Stimulated activated CD4-positive, alpha-beta T cell treated with anti-CD3 and anti-CD28 coated beads, TNF-alpha, amount 100 ng/mL, for 1 hour (primary cell): ENCODE measurements at regions not wholly inside any gene's neighbourhood (a gene's known extent, or its start where the extent isn't known, plus 50 kb on each side); places are given as distances from the start of the nearest gene placed in this dataset.

Experiments used
- DNase-seq, 3 donors: peaks; one replicate each; pipeline ENCODE4 v3.0.0-alpha.2; 2020; ENCODE audit warnings: low read depth in 3 of 3, low spot score in 1 of 3

GRCh38 chr12:65596514-65597091, 227.7 kb upstream of the HMGA2 start:
- no peak for DNase-seq

GRCh38 chr12:65597527-65597926, 226.8 kb upstream of the HMGA2 start:
- no peak for DNase-seq

GRCh38 chr12:65598688-65599087, 225.6 kb upstream of the HMGA2 start:
- DNase-seq, result no peak

- no peak for DNase-seq
These were observed 222.1 kb upstream of the HMGA2 start for GRCh38 chr12:65602253-65602609.

GRCh38 chr12:65602610-65603295, 221.5 kb upstream of the HMGA2 start:
- DNase-seq, result peak in 1 of 3 donors; percentile 1

GRCh38 chr12:65603438-65604351, 220.6 kb upstream of the HMGA2 start:
- no peak for DNase-seq

- DNase-seq, result no peak
These were observed 219.3 kb upstream of the HMGA2 start for GRCh38 chr12:65605019-65605418.

GRCh38 chr12:65606008-65606766, 218.1 kb upstream of the HMGA2 start:
- no peak for DNase-seq

- no peak for DNase-seq
These were observed 216.9 kb upstream of the HMGA2 start for GRCh38 chr12:65607401-65607841.

GRCh38 chr12:65608319-65608916, 215.9 kb upstream of the HMGA2 start:
- no peak for DNase-seq

- no peak for DNase-seq
These were observed 214.9 kb upstream of the HMGA2 start for GRCh38 chr12:65609359-65609771.

- DNase-seq, result no peak
These were observed 212.9 kb upstream of the HMGA2 start for GRCh38 chr12:65611396-65611795.

GRCh38 chr12:65612440-65612839, 211.8 kb upstream of the HMGA2 start:
- no peak for DNase-seq

GRCh38 chr12:65613692-65614091, 210.6 kb upstream of the HMGA2 start:
- DNase-seq, result no peak

- no peak for DNase-seq
These were observed 209.9 kb upstream of the HMGA2 start for GRCh38 chr12:65614259-65614889.

GRCh38 chr12:65615118-65615517, 209.2 kb upstream of the HMGA2 start:
- DNase-seq, result no peak

- no peak for DNase-seq
These were observed 208.3 kb upstream of the HMGA2 start for GRCh38 chr12:65616022-65616421.

GRCh38 chr12:65618588-65618987, 205.7 kb upstream of the HMGA2 start:
- DNase-seq, result no peak

GRCh38 chr12:65619018-65619417, 205.3 kb upstream of the HMGA2 start:
- no peak for DNase-seq

GRCh38 chr12:65620046-65620445, 204.2 kb upstream of the HMGA2 start:
- no peak for DNase-seq
